NCI-H2171 (cell line): ENCODE measurements at regions not wholly inside any gene's neighbourhood (a gene's known extent, or its start where the extent isn't known, plus 50 kb on each side); places are given as distances from the start of the nearest gene placed in this dataset.

ENCODE experiments used
- DNase-seq: peaks from one replicate; lab custom pipeline; 2025; lab: John Stamatoyannopoulos, UW

DNA sequence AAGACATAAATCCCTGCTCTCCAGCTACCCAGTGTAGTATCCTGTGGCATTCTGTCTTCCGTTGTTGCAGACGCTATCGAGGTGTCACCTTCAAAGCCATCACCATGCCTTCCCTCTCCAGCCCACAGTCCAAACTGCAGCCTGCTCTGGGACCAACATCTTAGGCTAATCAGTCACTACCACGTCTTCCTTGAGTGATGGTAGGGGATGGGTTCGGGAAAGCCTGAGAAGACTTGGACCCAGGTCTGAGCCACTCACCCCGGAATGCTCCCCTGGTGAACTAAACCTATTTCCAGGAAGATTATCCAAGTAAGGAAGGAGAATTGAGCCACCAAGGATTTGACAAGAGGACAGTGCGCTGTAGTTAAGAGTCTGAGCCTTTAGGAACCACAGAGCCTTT lies 52.9 kb upstream of the IRX1 start:
- DNase-seq, result no peak

DNA sequence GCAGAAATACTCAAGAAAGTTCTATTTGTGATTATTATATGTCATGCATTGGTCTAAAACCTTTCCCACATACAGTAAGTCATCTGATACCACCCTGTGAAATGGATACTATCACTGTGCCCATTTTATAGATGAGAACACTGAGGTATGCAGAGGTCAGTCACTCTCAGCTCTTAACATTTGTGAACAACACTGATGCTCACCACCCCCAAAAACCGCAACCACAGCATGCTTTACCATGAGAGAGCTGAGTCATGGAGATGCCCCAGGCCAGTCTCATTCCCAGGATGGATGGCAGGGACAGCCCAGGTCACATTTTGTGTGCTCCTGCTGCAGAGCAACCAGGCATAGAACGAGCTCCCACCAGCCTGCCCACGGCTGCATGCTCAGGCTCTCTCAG lies 53.5 kb upstream of the IRX1 start:
- no peak for DNase-seq

DNA sequence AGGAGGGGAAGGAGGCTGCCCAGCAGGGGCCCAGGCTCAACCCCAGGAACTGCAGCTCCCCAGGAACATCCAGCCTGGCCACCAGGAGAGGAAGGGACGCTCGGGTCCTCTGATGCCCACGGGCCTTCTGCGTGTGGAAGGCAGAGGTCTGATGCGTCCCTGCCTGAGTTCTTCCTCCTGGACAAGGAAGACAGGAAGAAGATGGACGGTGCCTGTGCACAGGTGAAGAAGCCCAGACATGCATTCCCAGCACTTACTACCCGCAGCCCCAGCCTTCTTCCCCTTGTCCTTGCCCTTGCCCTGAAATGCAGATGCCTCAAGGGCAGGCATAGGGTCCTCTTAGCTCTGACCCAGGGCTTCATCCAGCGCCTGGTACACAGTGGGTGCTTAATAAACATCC lies 56.7 kb upstream of the IRX1 start:
- no peak for DNase-seq

DNA sequence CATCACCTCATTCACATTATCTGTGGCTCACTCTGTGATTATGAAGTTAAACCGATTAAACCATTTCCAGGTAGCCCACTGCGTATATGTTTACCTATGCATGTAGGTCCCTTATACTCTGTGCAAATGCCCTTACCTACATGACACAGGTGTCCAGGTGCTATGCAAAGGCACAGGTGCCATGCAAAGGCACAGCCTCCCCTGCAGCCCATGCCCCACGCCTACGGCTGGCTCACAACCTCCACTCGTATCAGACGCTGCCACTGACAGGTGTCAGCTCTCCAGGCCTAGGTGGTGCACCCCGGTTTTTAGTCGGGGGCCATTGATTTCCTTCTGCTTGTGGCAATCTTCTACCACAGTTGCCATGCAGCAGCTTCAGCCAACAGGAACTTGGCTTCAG lies 57.7 kb upstream of the IRX1 start:
- DNase-seq, result no peak

DNA sequence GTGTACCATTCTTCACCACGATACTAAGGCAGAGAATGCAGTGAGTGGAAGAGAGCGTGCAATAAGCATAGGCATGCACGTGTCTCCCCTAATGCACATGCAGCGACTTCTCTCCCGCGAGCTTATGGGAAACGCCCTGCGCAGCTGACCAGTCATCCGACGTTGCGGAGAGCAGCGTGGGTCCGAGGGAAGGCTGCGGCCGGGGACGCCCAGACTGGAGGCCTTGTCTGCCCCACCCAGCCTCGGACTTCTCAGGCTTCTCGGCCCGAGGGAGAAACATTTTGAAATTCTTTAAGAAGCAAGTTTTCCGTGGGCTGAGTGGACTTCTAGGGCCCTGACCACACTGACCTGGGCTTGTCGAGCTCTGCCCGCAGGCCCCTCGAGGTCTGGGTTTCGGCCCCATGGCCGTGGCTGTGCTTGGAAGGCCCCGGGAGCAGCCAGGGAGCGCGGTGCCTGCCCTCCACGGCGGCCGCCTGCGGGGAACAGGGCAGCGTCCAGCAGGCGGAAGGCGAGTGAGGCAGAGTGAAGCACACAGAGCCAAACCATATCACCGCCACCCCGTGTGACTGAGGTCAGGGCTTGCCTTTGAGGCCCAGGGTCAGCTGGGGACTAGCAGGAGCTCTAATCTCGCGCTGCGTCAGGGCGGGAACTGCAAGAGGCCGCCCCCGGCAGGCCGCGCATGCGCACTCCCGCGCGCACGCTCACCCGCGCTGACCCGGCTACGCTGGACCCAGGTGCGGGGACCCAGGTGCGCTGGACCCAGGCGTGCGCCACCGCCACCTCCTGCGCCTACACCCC lies 60.0 kb upstream of the IRX1 start:
- DNase-seq, result no peak

DNA sequence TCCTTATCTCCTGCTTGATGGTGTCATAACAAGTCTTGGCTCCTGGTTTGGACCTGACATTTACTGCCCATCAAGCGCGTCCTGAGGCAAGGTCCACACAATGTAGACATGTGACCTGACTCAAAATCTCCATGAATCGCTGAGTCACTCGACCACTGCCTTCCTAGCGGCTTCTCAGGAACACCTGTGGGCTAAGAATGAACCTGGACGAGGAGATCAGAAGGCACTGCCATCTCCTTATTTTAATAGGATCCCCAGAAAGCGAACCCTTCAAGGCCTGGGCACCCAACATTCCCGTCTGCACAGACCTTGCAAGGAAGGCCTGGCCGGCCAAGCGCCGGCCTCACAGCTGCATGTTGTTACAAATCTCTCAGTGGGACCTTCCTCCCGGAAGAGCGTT lies 60.6 kb upstream of the IRX1 start:
- no peak for DNase-seq

DNA sequence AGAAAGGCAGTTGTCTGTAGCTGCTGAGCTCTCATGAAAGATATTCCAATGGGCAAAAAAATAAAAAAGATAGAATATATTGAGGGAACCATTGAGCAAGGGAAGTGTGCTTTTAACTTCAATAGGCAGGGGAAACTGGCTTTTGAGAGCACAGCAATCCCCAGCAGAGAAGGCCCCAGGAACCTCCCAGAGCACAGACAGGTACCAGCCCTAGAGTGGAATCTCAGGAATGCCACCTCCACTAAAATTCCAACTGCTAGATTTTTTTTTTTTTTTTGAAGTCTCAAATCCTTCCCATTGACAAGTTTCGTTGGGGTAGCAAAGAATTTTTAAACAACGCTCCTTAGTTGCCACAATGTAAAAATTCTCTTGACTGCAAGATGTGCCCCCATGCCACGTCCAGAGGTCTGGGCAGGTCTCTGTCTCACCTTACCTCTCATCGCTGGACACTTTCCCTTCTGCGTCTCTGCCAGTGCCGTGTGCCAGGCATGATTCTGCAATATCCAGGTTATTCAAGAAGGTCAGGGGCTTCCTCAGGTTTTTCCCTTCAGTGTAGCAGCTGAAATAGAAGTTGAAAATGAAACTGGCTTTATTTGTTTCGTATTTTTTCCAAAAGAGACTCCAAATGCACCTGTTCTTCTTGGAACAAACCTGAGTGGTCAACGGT lies 64.2 kb upstream of the IRX1 start:
- no peak for DNase-seq

DNA sequence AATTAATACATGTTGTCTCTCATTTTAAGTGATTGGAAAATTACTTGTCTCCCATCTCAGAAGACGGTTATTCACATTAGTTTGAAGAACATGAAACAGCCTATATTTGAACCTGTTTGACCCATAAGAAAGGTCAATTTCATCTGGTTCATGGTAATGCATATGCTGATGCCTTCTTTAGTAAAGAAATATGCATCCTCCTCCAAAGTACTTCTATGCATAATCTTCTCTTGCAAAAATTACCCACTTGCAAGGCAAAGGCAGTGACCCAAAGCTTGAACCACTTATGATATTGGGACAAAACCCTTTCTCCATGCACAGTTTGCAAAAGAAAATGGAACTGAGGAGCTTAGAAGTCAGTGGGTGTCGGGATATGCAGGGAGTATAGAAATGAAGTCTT lies 65.4 kb upstream of the IRX1 start:
- DNase-seq, result no peak

DNA sequence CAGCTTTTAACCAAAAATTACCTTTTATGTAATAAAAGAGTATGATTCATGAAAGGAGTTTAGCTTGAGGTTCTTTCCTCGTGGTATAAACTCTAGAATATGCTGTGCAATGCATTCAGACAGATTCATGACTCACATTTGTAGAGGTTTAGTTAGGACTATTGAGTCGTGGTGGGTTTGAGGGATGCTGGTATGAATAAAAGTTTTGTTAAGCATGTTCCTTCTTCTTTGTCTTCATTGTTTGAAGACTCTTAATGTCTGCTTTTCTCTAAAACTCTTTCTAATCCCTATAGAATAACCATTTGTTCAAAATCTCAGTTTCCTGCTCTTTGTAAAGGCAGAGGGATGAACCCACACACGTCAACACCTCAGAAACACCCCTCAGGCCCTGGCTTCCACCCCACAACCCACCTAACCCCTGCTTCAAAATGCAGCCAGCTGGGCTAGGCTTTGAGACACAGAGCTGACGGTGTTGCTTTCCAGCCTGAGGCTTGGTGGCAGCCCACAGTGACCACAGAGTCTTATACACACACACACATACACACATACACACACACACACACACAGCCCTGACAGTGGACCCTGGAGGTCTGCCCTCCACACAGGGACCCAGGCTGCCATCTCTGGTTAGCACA lies 69.0 kb upstream of the IRX1 start:
- no peak for DNase-seq

DNA sequence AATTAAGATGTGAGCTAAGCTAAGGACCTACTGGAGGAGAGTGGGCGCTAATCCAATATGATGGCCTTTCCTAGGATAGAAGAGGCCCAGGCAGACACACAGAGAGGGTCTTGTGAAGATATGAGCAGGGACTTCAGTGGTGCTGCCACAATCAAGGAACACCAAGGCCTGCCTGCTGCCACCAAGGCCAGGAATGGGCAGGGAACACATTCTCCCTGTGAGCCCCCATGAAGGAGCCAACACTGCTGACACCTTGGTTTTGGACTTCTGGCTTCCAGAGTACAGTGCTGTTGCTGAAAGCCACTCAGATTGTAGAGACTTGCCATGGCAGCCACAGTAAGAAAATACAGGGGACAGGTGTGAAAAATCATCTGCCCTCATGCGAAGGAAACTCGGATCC lies 73.1 kb upstream of the IRX1 start:
- no peak for DNase-seq

DNA sequence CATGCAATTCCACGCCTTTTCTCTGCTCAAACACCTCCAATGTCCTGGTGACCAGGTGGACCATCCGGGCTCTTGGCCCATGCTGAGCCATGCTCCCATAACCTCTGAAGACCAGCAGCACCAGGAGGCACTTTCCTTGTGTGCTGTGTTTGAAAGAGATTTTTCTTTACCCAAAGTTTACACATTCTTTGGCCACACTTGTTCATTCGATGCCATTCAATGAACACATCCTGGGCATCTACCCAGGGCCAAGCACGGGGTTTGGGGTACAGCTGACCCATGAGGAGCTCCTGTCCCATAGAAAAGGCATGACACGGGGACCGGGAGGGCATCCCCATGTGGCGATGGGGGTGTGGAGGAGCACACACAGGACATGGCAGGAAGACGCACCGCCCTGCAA lies 77.1 kb upstream of the IRX1 start:
- DNase-seq, result no peak

DNA sequence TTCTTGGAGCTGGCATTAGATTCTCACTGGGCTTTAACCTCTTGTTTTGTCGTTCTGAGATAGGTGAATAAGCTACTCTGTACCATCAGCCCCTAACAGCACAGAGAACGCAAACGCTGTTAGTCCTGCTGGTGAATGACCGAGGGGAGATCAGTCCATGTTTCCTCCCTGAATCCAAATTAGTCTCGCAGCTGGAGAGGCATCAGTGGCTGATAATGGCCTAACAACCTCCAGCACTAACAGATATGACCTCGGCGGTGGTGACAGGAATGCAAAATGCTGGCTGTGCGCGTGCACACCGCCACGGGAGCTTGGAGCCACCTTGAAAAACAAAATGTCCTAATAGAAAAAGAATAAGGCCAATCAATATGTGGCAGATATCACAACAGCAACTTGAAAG lies 77.6 kb upstream of the IRX1 start:
- no peak for DNase-seq

DNA sequence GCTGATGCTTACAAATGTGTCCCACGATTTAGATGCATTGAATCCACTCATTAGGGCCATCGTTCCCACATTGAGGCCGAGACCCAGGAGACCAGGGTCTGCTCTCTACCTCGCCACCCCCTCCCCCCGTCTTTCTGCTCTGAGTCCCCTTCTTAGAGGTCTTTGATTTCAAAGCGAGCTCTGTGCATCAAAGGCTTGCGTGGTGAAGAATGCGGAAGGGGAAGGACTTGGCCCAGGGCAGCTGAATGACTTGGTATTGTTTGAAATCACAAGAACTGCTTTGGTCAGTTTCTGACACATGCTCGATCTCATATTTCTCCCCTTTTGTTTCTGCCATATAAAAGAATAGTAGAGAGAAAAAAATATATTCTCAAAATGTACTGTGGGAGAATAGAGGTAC lies 78.3 kb upstream of the IRX1 start:
- DNase-seq, result no peak

DNA sequence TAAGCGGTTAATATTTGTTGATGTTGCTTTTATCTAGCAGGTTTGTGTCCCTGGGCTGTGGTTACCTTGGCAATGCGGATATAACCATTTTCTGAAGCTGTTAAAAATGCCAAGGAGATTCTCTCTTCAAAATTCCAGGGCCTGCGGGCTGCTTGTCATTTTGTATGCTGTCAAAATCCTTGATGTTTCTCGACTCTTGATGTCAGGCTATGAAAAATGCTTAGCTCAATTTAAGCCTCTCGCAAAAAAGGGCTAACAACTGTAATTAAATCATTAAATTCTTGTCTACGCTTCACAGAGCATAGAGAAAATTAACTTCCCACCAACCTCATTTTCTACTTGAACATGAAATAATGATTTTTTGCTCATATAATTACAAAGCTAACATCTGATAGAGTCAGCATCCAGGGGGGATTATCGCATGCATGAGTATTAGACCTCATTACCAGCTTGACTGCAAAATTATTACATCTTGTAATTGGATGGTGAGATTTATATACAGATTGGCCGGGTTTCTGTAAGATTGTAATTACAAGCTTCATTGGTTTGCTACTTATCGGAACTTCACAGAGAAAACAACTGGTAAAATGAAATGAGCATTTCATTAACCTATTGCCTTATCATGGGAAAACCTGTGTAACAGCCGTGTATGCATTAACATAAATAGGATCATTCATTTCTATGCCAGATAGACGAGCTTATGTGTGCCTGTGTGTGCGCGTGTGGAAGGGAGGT lies 83.1 kb upstream of the IRX1 start:
- DNase-seq, result no peak

DNA sequence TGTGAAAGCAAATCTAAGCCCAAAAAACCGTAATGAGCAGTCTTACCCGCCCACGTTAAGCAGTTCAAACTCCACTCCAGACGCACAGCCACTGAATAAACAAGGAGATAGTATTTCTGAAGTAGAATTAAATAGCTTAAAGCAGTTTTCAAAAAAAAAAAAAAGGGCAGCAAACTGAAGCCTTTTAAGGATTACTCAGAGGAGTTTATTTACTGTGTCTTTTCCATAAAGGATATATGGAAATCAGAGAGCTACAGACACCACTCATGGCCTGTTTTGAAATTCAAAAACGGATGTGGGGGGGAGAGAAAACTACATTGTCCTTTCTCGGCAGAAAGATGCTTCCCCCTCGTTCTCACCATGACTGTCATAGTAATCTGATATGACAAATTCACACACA lies 83.7 kb upstream of the IRX1 start:
- peak; percentile 59 for DNase-seq

DNA sequence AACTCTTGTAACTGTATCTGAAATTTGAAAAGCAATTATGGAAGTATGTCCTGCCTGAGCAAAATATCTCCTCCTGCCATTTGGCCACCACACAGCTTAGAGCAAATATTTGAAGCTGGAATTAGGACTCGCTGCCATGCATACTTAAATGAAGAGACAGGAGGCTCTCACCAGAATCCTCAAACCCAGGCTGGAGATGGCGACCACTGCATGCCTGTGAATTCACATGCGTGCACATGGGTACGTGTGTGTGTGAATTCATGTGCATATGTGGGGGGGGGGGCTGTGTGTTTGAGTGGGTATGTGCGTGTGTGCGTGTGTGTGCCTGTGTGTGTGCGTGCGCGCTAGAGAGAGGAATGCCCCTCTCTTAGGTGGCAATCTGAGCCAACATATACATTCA lies 84.1 kb upstream of the IRX1 start:
- DNase-seq, result no peak

DNA sequence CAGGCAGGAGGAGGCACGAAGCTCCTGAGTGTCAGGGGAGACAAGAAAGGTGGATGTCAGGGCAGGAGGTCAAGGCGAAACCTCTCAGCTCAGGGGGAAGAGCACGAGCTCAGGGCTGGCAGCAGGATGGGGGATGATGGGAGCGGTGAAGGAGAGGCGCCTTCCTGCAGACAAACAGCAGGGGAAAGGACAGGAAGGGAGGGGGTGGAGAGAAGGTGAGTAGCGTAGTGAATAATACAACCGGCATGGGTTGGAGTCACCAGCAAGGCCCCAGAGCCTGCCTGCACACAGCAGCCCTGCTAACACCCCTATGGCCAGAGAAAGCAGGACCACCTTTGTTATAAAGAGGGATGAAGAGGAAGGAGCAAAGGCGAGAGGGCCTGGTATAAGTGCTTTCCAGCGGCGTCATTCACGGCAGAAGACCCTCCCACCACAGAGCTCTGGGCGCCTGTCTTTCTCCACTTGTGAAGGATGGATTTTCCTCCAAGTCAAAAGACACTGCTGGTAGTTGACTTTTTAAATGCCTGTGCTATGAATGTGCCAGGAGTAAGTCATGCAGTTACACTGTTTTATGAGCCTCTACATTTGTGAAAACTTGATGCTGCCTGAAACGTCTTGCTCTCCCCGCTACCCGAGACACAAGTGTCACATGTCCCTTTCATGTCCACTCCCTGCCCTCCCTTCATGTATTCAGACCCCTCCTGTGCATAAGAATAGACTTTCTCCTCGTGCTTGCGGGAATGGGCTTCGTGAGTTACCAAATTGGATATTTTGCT lies 84.8 kb upstream of the IRX1 start:
- DNase-seq, result no peak

DNA sequence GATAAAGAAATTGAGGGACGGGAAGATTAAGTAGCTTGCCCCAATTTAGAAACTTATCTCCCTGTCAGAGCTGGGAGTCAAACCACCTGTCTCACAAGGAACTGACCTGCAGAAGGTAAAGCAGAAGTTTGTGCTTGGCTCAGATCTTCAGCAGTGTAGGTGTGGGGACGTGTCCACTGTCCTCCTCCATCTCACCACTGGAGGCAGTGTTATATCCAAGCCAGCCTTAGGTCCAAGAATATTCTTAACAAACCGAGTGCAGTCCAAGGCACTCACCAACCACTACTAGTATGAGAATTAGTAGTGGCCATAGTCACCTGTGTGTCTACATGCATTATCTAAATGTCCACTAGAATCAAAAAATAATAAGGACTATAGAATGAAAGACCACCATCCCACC lies 86.3 kb upstream of the IRX1 start:
- no peak for DNase-seq

DNA sequence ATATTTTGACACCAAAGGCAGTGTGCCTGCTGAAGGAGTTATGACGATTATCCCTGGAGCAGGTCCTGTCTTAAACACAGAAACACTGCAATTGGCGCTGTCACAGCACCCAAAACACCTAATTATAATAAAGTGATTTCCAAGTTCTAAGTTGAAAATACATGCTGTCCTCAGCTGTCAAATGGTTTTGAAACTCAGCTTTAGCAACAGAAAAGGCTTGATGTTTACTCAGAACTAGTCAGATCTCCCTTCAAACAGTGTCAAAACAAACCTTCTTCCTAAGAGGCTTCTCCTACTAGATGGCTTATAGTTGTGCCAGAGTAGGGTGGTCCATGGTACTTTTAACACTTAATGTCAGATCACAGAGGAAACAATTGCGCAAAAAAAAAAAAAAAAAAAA lies 87.2 kb upstream of the IRX1 start:
- DNase-seq, result no peak

DNA sequence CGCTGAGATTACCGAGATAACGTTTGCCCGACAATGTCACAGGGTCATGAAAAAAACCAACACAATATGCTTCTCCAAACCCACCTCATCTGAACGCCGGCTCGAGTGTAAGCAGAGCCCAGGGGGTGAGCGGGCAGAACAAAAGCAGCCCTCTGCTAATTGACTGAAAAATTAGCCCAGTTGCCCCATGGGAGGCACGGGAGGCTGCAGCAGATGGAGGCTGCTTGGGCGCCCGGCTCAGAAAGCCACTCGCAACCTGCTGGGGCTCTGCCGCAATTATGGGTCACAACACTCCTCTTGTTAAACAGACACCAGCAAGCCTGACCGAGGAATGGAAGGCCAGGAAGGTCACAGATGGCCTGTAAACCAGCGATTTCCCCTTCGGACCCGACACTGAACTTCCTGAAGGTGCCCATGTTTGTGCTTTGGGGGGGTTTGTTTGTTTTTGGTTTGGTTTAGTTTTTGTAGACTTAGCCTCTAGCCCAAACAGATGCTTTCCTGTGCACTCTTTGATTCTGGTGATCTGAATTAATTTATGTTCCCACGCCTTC lies 104.6 kb upstream of the IRX1 start:
- peak; percentile 96 for DNase-seq

DNA sequence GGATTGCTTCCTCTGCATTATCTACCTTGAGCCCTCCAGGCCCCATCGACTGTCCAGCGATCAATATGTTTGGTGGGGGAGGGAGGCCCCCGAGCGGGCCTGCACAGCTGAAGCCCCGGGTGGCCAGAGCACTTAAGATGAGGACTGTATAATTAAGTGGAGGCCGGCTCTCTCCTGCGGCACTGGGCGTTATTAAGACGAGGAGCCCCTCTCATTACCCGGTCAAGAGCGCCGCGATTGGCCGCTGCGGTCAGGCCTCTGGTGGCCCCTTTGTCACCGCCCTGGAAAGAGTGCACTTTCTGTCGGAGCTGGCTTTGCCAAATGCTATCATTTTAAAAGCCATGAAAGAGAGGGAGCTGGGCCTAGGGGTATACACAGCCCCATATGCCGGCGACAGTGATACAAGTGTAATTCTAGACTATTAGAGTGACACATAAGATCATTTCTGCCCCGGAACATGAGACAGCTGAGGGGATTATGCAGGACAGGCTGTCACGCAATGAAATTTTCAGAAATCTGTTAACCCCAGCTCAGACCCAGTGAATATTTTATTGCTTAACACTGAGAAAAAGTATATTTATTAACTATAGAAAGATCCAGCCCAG lies 106.3 kb upstream of the IRX1 start:
- DNase-seq, result peak; percentile 92
